GM12878 (cell line): ENCODE measurements at regions not wholly inside any gene's neighbourhood (a gene's known extent, or its start where the extent isn't known, plus 50 kb on each side); places are given as distances from the start of the nearest gene placed in this dataset.

Experiments
- ATAC-seq: fragments of 200-7000 bp; cut with Tn5 transposase; 3 replicates; pipeline ENCODE4 v1.9.1; 2020; ENCODE audit warnings: mild to moderate bottlenecking, moderate library complexity
- BruUV-seq: library from RNA; stranded (reverse); fragments of 400-500 nt; replicated peaks from 2 replicates; lab custom pipeline; 2021; lab: Mats Ljungman, UMichigan
- CTCF ChIA-PET: fragments of 300-600 bp; sonication (Branson Sonifier 250); formaldehyde crosslinking; extraction: SDS; loops from one replicate; lab custom pipeline; 2021; ENCODE audit warnings: inconsistent platforms; lab: Yijun Ruan, JAX
- POLR2A ChIA-PET: fragments of 350-600 bp; formaldehyde crosslinking; extraction: SDS; loops from one replicate; lab custom pipeline; 2021; ENCODE audit warnings: inconsistent platforms; lab: Charles Lee
- RAD21 ChIA-PET: fragments of 300-600 bp; sonication (Branson Sonifier 250); formaldehyde crosslinking; loops from one replicate; lab custom pipeline; 2023; ENCODE audit warnings: antibody characterized with exemption; ENCODE audit not compliant: unreplicated experiment; lab: Charles Lee
- SMC1A ChIA-PET: fragments of 300-600 bp; sonication (Branson Sonifier 250); formaldehyde crosslinking; loops from one replicate; lab custom pipeline; 2023; ENCODE audit not compliant: unreplicated experiment, uncharacterized antibody; lab: Charles Lee
- DNase-seq: peaks from one replicate; pipeline ENCODE4 v3.0.0-alpha.2; 2011; ENCODE audit warnings: low read depth, low spot score
- FAIRE-seq: peaks from 3 replicates; lab custom pipeline; 2011; peaks lifted over from hg19 to GRCh38; lab: Jason Lieb, UNC
- H2AFZ ChIP-seq: 2 replicates; pipeline ENCODE4 v1.6.0; 2011; ENCODE audit warnings: low read depth, low read length, control low read depth; ENCODE audit not compliant: control insufficient read depth
- H3K27ac ChIP-seq: 2 replicates; pipeline ENCODE4 v1.5.1; 2011; ENCODE audit warnings: control low read depth; ENCODE audit not compliant: control insufficient read depth, insufficient read depth
- H3K27me3 ChIP-seq, 2 experiments: replicated peaks in 1 of 2; 2 replicates each; pipeline versions ENCODE4 v1.6.0 to v1.6.1; 2011; ENCODE audit warnings: low read length in 1 of 2; ENCODE audit not compliant: control insufficient read depth in 2 of 2, insufficient read depth in 2 of 2
- H3K36me3 ChIP-seq, 2 experiments: 2 replicates each; pipeline ENCODE4 v1.5.1; 2011; ENCODE audit warnings: low read length in 1 of 2; ENCODE audit not compliant: control insufficient read depth in 2 of 2, insufficient read depth in 2 of 2
- H3K4me1 ChIP-seq: 2 replicates; pipeline ENCODE4 v1.6.1; 2011; ENCODE audit warnings: mild to moderate bottlenecking, low read length, moderate library complexity, mixed read lengths; ENCODE audit not compliant: control insufficient read depth, insufficient read depth
- H3K4me2 ChIP-seq: 2 replicates; pipeline ENCODE4 v1.6.0; 2011; ENCODE audit warnings: control low read depth; ENCODE audit not compliant: control insufficient read depth, insufficient read depth
- H3K4me3 ChIP-seq: fragments of 200-600 bp; sonication (generic); 2 replicates; pipeline ENCODE4 v1.5.1; 2016
- H3K79me2 ChIP-seq: 2 replicates; pipeline ENCODE4 v1.6.0; 2011; ENCODE audit warnings: low read length; ENCODE audit not compliant: control insufficient read depth, insufficient read depth
- H3K9ac ChIP-seq: 2 replicates; pipeline ENCODE4 v1.8.0; 2011; ENCODE audit warnings: low read length, control low read depth, mixed read lengths; ENCODE audit not compliant: control insufficient read depth, insufficient read depth
- H3K9me3 ChIP-seq: replicated peaks from 3 replicates; pipeline ENCODE4 v1.5.1; 2011; ENCODE audit warnings: mild to moderate bottlenecking, low read length; ENCODE audit not compliant: control insufficient read depth, insufficient read depth
- H4K20me1 ChIP-seq: 2 replicates; pipeline ENCODE4 v1.6.0; 2011; ENCODE audit not compliant: control insufficient read depth, insufficient read depth
- CEBPB ChIP-seq, 2 experiments: fragments of 150-350 bp in 1 of 2; IDR thresholded peaks; 2 replicates each; pipeline ENCODE4 v1.6.1; 2012 to 2014; ENCODE audit warnings: low read depth in 2 of 2, low read length in 2 of 2, borderline replicate concordance in 1 of 2, inconsistent platforms in 1 of 2
- EED ChIP-seq: sonication (generic); IDR thresholded peaks from 2 replicates; pipeline ENCODE4 v1.6.1; 2016; ENCODE audit warnings: antibody characterized with exemption, low read depth
- FOXM1 ChIP-seq: IDR thresholded peaks from 2 replicates; pipeline ENCODE4 v1.6.1; 2012; ENCODE audit warnings: low read depth, mild to moderate bottlenecking, inconsistent platforms, low read length, moderate library complexity
- HCFC1 ChIP-seq: fragments of 150-350 bp; IDR thresholded peaks from 2 replicates; pipeline ENCODE4 v1.6.1; 2014; ENCODE audit warnings: low read length
- IKZF2 ChIP-seq, 2 experiments: fragments of 450-650 bp; IDR thresholded peaks; 2 replicates each; pipeline ENCODE4 v1.6.1; 2017; ENCODE audit warnings: mild to moderate bottlenecking in 2 of 2, moderate library complexity in 2 of 2
- MLLT1 ChIP-seq: fragments of 450-650 bp; IDR thresholded peaks from 2 replicates; pipeline ENCODE4 v1.6.1; 2016; ENCODE audit warnings: mild to moderate bottlenecking
- NBN ChIP-seq: fragments of 450-650 bp; IDR thresholded peaks from 2 replicates; pipeline ENCODE4 v1.6.1; 2016
- NR2F1 ChIP-seq: fragments of 450-650 bp; conservative IDR thresholded peaks from 2 replicates; pipeline ENCODE4 v1.6.1; 2017; ENCODE audit warnings: mild to moderate bottlenecking
- POLR2AphosphoS5 ChIP-seq: IDR thresholded peaks from 2 replicates; pipeline ENCODE4 v1.6.1; 2011; ENCODE audit warnings: mild to moderate bottlenecking, low read length, inconsistent platforms
- STAT1 ChIP-seq: fragments of 450-650 bp; conservative IDR thresholded peaks from 2 replicates; pipeline ENCODE4 v1.6.1; 2014; ENCODE audit warnings: antibody characterized with exemption, mild to moderate bottlenecking
- TARDBP ChIP-seq: IDR thresholded peaks from 2 replicates; pipeline ENCODE4 v1.6.1; 2016; ENCODE audit warnings: borderline replicate concordance
- ZNF24 ChIP-seq: fragments of 450-650 bp; IDR thresholded peaks from 2 replicates; pipeline ENCODE4 v1.6.1; 2017; ENCODE audit warnings: antibody characterized with exemption, mild to moderate bottlenecking
- WGBS: methylation state at CpG from one replicate; pipeline ENCODE4 v1.1.6; 2016; ENCODE audit warnings: low lambda C conversion rate; ENCODE audit not compliant: insufficient replicate concordance, insufficient coverage; ENCODE audit errors: missing lambda C conversion rate; 5-methylcytosine and 5-hydroxymethylcytosine counted together
- in situ Hi-C: fragments of 300-500 bp; cut with MboI; formaldehyde crosslinking; loops from 9 replicates; pipeline ENCODE4 v1.14.3; 2018; ENCODE audit warnings: mixed read lengths
- intact Hi-C: fragments of 100-400 bp; cut with micrococcal nuclease; formaldehyde crosslinking; loops from one replicate; pipeline ENCODE4 v1.14.2; 2022; ENCODE audit not compliant: unreplicated experiment
- TF ChIP-seq, protein P1 (sequence below): IDR thresholded peaks from 2 replicates; pipeline ENCODE4 v1.6.1; 2012; ENCODE audit warnings: low read depth, low read length, improper control_type of control experiment
- TF ChIP-seq, protein P2 (sequence below): fragments of 150-350 bp; IDR thresholded peaks from 2 replicates; pipeline ENCODE4 v1.6.1; 2014; ENCODE audit warnings: mild to moderate bottlenecking, low read depth, low read length

DNA sequence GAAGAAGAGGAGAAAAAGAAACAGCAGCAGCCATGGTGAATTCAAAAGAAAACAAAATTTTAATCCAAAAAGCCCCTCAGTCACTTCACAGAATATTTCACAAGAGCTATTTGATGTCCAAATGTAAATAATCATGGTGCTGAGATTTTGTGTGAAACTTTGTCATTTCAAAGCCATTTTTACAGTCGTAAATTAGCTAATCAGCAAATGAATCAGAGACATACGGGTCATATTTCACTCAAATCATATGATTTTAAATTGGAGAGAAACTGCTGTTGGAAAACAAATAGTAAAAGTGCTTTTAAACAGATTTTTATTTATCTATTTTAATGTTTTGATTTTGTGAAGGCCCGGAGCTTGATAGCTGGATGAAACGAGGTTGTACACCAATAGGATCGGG, 101.4 kb upstream of the SMIM23 start (continued):
- TF ChIP-seq MLLT1, result no peak
- TF ChIP-seq EED, result no peak
- TF ChIP-seq, protein P1, sequence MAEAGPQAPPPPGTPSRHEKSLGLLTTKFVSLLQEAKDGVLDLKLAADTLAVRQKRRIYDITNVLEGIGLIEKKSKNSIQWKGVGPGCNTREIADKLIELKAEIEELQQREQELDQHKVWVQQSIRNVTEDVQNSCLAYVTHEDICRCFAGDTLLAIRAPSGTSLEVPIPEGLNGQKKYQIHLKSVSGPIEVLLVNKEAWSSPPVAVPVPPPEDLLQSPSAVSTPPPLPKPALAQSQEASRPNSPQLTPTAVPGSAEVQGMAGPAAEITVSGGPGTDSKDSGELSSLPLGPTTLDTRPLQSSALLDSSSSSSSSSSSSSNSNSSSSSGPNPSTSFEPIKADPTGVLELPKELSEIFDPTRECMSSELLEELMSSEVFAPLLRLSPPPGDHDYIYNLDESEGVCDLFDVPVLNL, result no peak
- no peak for TF ChIP-seq IKZF2 (IDR thresholded peaks at IDR 0.05)
- no peak for TF ChIP-seq FOXM1
- no peak for TF ChIP-seq TARDBP
- TF ChIP-seq CEBPB (IDR thresholded peaks at IDR 0.05; ENCODE audit: borderline replicate concordance in 1 of 2, low read depth in 2 of 2, low read length in 2 of 2), result no peak
- TF ChIP-seq ZNF24, result no peak
- no peak for TF ChIP-seq HCFC1
- TF ChIP-seq, all 136 proteins: peak for 0

DNA sequence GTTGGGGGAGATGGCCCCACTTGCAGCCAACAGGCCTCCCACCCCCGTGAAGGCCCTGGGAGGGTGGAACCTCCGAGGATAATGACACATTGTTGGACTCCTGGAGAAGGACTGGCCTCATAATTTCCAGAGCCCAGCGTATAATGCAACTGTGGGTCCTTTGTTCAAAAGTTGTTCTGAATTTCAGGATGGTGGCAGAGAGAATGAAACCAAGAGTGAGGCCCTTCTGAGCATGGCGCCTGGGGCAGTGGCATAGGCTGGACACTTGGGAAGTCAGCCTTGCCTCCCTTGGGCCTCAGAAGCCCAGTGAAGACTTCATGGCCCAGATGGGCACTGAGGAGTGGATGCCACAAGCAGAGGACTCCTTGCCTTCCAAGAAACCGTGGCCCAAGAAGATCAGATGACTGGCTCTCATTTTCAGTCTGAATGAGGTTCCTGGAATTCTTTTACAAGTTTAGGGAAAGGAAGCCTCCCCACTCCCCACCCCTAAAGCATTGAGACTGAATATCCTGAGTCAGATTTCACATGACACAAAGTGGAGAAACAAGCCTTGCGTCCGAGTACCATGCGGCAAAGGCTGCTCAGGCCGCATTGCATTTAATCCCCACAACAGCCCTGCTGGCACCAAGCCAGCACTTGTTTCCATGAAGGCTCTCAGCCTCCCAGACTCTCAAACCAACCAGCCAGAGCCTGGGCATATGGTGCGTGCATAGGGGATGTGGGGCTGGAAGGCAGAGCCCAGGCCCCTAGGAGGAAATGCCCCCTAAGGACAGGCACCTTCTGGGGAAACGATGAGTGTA, 96.7 kb upstream of the SMIM23 start:
- ChIA-PET SMC1A (no interaction called here), RAD21 (no interaction called here), POLR2A (no interaction called here), CTCF (no interaction called here)
- Histone ChIP-seq H3K27ac (no peak overlapping the region), H2AFZ (no peak overlapping the region), H3K4me2 (no peak overlapping the region), H3K9me3 (no peaks in the 10 kb centered on the region), H3K36me3 (no peaks in the 10 kb centered on the region), H3K4me3 (no peak overlapping the region), H3K27me3 (no peaks in the 10 kb centered on the region; a peak in 1 of 4 replicates), H4K20me1 (no peaks in the 10 kb centered on the region), H3K4me1 (no peaks in the 10 kb centered on the region), H3K9ac (no peak overlapping the region), H3K79me2 (no peaks in the 10 kb centered on the region)
- in situ Hi-C loops, result no loop called here
- DNase-seq (no peak), ATAC-seq (no peak), FAIRE-seq (no peak)
- BruUV-seq, result no TSS peak
- intact Hi-C loops, result no loop called here
- WGBS, result 38% methylated on average over 11 of the region's 11 CpGs
- TF ChIP-seq, protein P2, sequence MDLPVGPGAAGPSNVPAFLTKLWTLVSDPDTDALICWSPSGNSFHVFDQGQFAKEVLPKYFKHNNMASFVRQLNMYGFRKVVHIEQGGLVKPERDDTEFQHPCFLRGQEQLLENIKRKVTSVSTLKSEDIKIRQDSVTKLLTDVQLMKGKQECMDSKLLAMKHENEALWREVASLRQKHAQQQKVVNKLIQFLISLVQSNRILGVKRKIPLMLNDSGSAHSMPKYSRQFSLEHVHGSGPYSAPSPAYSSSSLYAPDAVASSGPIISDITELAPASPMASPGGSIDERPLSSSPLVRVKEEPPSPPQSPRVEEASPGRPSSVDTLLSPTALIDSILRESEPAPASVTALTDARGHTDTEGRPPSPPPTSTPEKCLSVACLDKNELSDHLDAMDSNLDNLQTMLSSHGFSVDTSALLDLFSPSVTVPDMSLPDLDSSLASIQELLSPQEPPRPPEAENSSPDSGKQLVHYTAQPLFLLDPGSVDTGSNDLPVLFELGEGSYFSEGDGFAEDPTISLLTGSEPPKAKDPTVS, result no peak
- TF ChIP-seq POLR2AphosphoS5, result no peak
- TF ChIP-seq STAT1, result no peak
- no peak for TF ChIP-seq NBN
- TF ChIP-seq NR2F1, result no peak
